Esophagus squamous epithelium (tissue), 5 donors: ENCODE measurements at regions not wholly inside any gene's neighbourhood (a gene's known extent, or its start where the extent isn't known, plus 50 kb on each side); places are given as distances from the start of the nearest gene placed in this dataset.

Source experiments
- DNase-seq: peaks from one replicate; lab custom pipeline; 2025; lab: John Stamatoyannopoulos, UW
- H3K27ac ChIP-seq, 4 donors: fragments of 200-600 bp; sonication (generic); one replicate each; pipeline ENCODE4 v1.5.1; 2016 to 2019; ENCODE audit warnings: mild to moderate bottlenecking in 1 of 4
- H3K27me3 ChIP-seq, 4 donors: fragments of 200-600 bp; sonication (generic); 1 replicate in 3 of 4; 2 replicates in 1 of 4; pipeline versions ENCODE4 v1.5.1 to v1.6.0; 2017 to 2021; ENCODE audit warnings: antibody characterized with exemption in 1 of 4
- H3K36me3 ChIP-seq, 3 donors: fragments of 200-600 bp; sonication (generic); one replicate each; pipeline ENCODE4 v1.5.1; 2016 to 2019
- H3K4me1 ChIP-seq, 3 donors: fragments of 200-600 bp; sonication (generic); one replicate each; pipeline ENCODE4 v1.5.1; 2017 to 2019
- H3K4me3 ChIP-seq, 4 donors: fragments of 200-600 bp; sonication (generic); 1 replicate in 3 of 4; 2 replicates in 1 of 4; pipeline ENCODE4 v1.5.1; 2016 to 2019; ENCODE audit warnings: mild to moderate bottlenecking in 2 of 4, moderate library complexity in 1 of 4
- H3K9me3 ChIP-seq, 3 donors: fragments of 200-600 bp; sonication (generic); one replicate each; pipeline ENCODE4 v1.5.1; 2016 to 2019
- POLR2A ChIP-seq, 4 donors: fragments of 450-650 bp; IDR thresholded peaks; one replicate each; pipeline ENCODE4 v1.6.1; 2017; ENCODE audit warnings: antibody characterized with exemption in 4 of 4, mild to moderate bottlenecking in 4 of 4, moderate library complexity in 3 of 4
- WGBS, 2 donors: methylation state at CpG; one replicate each; pipeline ENCODE4 v1.1.5; 2018; 5-methylcytosine and 5-hydroxymethylcytosine counted together
- intact Hi-C: fragments of 100-400 bp; cut with DNase I; formaldehyde crosslinking; loops from one replicate; pipeline ENCODE4 v1.15.0; 2022
- TF ChIP-seq, protein P1 (sequence below), 6 experiments: fragments of 450-650 bp in 4 of 6; fragments of 200-600 bp in 2 of 6; sonication (generic) in 2 of 6; IDR thresholded peaks; one replicate each; pipeline ENCODE4 v1.5.1; 2016 to 2019; ENCODE audit warnings: antibody characterized with exemption in 6 of 6, mild to moderate bottlenecking in 4 of 6, moderate library complexity in 4 of 6
- donor health status: DM: yes; HTN: yes; CAD: no.

DNA sequence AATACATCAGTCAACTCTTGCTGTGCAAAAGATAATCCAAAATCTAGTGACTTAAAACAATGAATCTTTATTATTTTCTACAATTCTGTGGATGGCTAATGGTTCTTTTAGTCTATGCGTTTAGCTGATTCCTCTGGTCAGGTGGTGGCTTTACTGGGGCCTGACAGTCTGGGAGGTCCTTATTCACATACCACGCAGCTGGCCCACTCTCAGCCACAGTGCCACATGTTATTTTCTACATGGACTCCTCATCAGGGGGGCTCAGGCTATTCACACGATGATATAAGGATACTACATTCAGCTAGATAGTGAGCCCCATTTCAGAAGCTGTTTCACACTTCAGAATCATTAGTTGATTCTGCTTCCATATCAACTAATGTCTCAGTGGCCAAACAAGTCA is 287.5 kb upstream of the MGAT4C start:
- TF ChIP-seq, protein P1, sequence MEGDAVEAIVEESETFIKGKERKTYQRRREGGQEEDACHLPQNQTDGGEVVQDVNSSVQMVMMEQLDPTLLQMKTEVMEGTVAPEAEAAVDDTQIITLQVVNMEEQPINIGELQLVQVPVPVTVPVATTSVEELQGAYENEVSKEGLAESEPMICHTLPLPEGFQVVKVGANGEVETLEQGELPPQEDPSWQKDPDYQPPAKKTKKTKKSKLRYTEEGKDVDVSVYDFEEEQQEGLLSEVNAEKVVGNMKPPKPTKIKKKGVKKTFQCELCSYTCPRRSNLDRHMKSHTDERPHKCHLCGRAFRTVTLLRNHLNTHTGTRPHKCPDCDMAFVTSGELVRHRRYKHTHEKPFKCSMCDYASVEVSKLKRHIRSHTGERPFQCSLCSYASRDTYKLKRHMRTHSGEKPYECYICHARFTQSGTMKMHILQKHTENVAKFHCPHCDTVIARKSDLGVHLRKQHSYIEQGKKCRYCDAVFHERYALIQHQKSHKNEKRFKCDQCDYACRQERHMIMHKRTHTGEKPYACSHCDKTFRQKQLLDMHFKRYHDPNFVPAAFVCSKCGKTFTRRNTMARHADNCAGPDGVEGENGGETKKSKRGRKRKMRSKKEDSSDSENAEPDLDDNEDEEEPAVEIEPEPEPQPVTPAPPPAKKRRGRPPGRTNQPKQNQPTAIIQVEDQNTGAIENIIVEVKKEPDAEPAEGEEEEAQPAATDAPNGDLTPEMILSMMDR (IDR thresholded peaks at IDR 0.05): no peak
- no peaks in the 10 kb centered on the region for H3K36me3 ChIP-seq
- WGBS, 2 donors: 36 to 49% methylated on average over 3 of the region's 3 CpGs
- H3K27ac ChIP-seq: no peak overlapping the region
- intact Hi-C loops: no loop called here
- no peak for DNase-seq
- H3K27me3 ChIP-seq: no peaks in the 10 kb centered on the region
- no peaks in the 10 kb centered on the region for H3K4me1 ChIP-seq
- H3K4me3 ChIP-seq: no peak overlapping the region
- no peaks in the 10 kb centered on the region for H3K9me3 ChIP-seq

GRCh38 chr12:86530996-86531655 is 274.9 kb upstream of the MGAT4C start:
- H3K9me3 ChIP-seq: no peaks in the 10 kb centered on the region
- H3K4me3 ChIP-seq: no peak overlapping the region
- no peak for DNase-seq
- H3K27me3 ChIP-seq: no peaks in the 10 kb centered on the region
- intact Hi-C loops: no loop called here
- H3K27ac ChIP-seq: no peak overlapping the region
- H3K4me1 ChIP-seq: no peaks in the 10 kb centered on the region
- no peaks in the 10 kb centered on the region for H3K36me3 ChIP-seq
- WGBS, 2 donors: 55 to 69% methylated on average over 1 of the region's 1 CpG
- TF ChIP-seq, protein P1 (IDR thresholded peaks at IDR 0.05): no peak
- TF ChIP-seq POLR2A (IDR thresholded peaks at IDR 0.05): no peak

- Histone ChIP-seq H3K4me1 (no peaks in the 10 kb centered on the region), H3K36me3 (no peaks in the 10 kb centered on the region), H3K9me3 (peaks cover 0 to 5% (median 0%) of the 10 kb centered on the region in 3 donors), H3K27me3 (no peaks in the 10 kb centered on the region), H3K27ac (no peak overlapping the region), H3K4me3 (no peak overlapping the region)
- WGBS, 2 donors: 100% methylated on average over 1 of the region's 4 CpGs
- no peak for DNase-seq
- intact Hi-C loops: no loop called here
- TF ChIP-seq POLR2A (IDR thresholded peaks at IDR 0.05): no peak
- TF ChIP-seq, protein P1 (IDR thresholded peaks at IDR 0.05): no peak
These were observed 269.9 kb upstream of the MGAT4C start for GRCh38 chr12:86526060-86526595.

DNA sequence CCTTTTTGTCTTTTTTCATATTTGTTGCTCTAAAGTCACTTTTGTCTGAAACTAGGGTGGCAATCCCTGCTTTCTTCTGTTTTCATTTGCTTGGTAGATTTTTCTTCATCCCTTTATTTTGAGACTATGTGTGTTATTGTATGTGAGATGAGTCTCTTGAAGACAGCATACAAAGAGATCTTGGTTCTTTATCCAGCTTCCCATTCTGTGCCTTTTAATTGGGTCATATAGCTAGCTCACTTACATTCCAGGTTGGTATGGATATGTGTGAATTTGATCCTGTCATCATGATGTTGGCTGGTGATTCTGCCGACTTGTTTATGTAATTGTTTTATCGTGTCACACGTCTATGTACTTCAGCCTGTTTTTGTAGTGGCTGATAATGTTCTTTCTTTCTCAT is 267.7 kb upstream of the MGAT4C start:
- no peak overlapping the region for H3K4me3 ChIP-seq
- no peak for DNase-seq
- H3K27me3 ChIP-seq: no peaks in the 10 kb centered on the region
- intact Hi-C loops: no loop called here
- no peak overlapping the region for H3K27ac ChIP-seq
- TF ChIP-seq, protein P1 (IDR thresholded peaks at IDR 0.05): no peak
- TF ChIP-seq POLR2A (IDR thresholded peaks at IDR 0.05): no peak
- H3K36me3 ChIP-seq: no peaks in the 10 kb centered on the region
- H3K9me3 ChIP-seq: peaks cover 0 to 5% (median 0%) of the 10 kb centered on the region in 3 donors
- WGBS, 2 donors: 79 to 98% methylated on average over 3 of the region's 3 CpGs
- no peaks in the 10 kb centered on the region for H3K4me1 ChIP-seq

DNA sequence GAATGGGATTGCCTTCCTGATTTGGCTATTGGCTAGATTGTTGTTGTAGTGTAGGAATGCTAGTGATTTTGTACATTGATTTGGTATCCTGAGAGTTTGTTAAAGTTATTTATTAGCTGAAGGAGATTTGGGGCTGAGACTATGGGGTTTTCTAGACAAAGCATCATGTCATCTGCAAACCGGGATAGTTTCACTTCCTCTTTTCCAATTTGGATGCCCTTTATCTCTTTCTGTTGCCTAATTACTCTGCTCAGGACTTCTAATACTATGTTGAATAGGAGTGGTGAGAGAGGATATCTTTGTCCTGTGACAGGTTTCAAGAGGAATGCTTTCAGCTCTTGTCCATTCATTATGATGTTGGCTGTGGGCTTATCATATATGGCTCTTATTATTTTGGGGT is 265.7 kb upstream of the MGAT4C start:
- TF ChIP-seq, protein P1 (IDR thresholded peaks at IDR 0.05): no peak
- no peak for TF ChIP-seq POLR2A (IDR thresholded peaks at IDR 0.05)
- Histone ChIP-seq H3K27ac (no peak overlapping the region), H3K4me3 (no peak overlapping the region), H3K9me3 (peaks cover 0 to 5% (median 0%) of the 10 kb centered on the region in 3 donors), H3K36me3 (no peaks in the 10 kb centered on the region), H3K27me3 (no peaks in the 10 kb centered on the region), H3K4me1 (no peaks in the 10 kb centered on the region)
- 52 to 67% methylated on average over 1 of the region's 1 CpG for WGBS, 2 donors
- DNase-seq: no peak
- intact Hi-C loops: no loop called here
